Astrocyte of the cerebellum (primary cell): ENCODE measurements at regions not wholly inside any gene's neighbourhood (a gene's known extent, or its start where the extent isn't known, plus 50 kb on each side); places are given as distances from the start of the nearest gene placed in this dataset.

ENCODE experiments used
- DNase-seq: peaks from one replicate; pipeline ENCODE4 v3.0.0-alpha.2; 2011; ENCODE audit warnings: low read depth
- H3K4me3 ChIP-seq: 2 replicates; pipeline ENCODE4 v1.5.1; 2011; ENCODE audit warnings: mild to moderate bottlenecking, low read depth, low read length, moderate library complexity
- in situ Hi-C: cut with HindIII; loops from 2 replicates; pipeline ENCODE4 v1.10.0; 2017; ENCODE audit warnings: low sequenced_read_pairs
- TF ChIP-seq, protein P1 (sequence below): IDR thresholded peaks from 2 replicates; pipeline ENCODE4 v1.5.1; 2012; ENCODE audit warnings: low read length, low read depth, moderate library complexity, mild to moderate bottlenecking; ENCODE audit errors: missing control alignments

DNA sequence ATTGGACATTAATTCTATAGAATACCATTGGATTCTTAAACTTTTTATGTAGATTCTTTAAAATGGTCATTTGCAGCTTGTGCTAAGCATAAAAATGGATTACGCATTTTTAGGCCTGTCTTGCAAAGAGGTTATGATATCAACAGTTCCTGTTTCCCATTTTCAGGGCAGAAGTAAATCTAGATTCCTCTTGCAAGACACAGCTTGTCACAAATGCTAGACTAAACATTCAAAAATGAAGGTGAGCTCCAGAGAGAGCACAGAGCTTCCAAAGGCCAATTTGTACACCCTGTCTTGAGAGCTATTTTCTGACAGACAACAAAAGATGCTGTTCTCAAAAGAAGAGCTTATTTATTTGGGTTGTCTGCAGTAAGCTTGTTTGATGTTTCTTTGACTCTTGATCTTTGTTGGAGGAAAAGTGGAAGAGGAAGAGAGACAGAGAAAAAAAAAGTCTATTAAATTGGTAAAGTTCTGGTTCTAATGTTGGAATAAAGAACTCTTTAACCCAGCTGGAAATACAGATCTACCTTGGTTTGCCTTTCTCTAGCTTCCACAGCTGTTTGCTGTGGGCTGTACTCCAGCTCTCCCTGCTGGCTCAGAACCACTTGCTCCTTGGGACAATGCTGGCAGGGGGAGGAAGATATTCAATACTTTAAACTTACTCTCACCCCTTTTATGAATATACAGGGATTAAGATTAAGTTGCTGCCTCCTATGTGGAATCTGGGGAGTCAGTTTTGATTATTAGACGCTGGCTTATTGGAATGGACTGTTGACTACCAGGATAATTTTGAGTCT, 651.8 kb downstream of the CDH11 start:
- DNase-seq = no peak
- in situ Hi-C loops = no loop called here
- TF ChIP-seq, protein P1, sequence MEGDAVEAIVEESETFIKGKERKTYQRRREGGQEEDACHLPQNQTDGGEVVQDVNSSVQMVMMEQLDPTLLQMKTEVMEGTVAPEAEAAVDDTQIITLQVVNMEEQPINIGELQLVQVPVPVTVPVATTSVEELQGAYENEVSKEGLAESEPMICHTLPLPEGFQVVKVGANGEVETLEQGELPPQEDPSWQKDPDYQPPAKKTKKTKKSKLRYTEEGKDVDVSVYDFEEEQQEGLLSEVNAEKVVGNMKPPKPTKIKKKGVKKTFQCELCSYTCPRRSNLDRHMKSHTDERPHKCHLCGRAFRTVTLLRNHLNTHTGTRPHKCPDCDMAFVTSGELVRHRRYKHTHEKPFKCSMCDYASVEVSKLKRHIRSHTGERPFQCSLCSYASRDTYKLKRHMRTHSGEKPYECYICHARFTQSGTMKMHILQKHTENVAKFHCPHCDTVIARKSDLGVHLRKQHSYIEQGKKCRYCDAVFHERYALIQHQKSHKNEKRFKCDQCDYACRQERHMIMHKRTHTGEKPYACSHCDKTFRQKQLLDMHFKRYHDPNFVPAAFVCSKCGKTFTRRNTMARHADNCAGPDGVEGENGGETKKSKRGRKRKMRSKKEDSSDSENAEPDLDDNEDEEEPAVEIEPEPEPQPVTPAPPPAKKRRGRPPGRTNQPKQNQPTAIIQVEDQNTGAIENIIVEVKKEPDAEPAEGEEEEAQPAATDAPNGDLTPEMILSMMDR = peak; percentile 11
- H3K4me3 ChIP-seq = no peak overlapping the region

- in situ Hi-C loops = no loop called here
- H3K4me3 ChIP-seq = no peak overlapping the region
- TF ChIP-seq, protein P1 = no peak
- no peak for DNase-seq
These were observed 652.5 kb downstream of the CDH11 start for GRCh38 chr16:64469351-64469750.

GRCh38 chr16:64468515-64469090, 653.3 kb downstream of the CDH11 start:
- in situ Hi-C loops = no loop called here
- H3K4me3 ChIP-seq = no peak overlapping the region
- no peak for DNase-seq
- TF ChIP-seq, protein P1 = no peak

DNA sequence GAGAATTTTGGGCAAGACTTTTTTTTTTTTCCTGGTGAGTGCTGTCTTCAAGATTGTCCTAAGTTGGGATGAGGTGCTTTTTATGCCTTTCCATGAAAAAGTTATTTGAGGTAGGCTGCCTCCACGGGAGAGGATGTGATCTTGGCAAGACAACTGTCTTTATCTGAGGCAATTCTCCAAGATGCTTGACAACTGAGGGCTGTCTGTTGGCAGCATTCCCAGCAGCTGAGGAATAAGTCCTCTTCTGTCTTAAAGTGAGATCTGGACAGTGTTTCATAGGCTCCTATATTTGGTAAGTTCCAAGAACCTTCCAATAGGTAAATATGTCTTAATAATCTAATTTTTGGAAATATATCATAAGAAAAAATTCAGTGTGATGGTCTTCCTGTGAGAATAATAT, 662.0 kb downstream of the CDH11 start:
- DNase-seq = peak; percentile 49

DNA sequence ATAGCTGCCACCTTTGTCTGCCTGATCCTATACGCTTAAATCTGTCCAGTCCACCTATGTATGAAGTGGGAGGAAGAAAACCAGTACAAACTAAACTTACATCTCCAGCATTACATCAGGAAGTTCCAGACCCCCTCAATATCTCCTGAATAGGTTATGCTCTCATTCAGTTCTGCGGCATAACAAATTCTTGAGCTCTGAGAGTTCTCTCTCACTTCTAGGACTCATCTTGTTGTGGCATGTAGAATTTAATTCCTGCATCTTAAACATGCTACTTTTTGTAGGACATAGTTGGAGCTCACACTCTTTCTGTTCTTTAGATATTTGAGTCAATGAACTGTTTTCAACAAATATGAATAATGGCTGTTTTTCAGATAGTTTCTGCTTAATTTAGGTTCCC, 662.5 kb downstream of the CDH11 start:
- no peak overlapping the region for H3K4me3 ChIP-seq
- TF ChIP-seq, protein P1 = no peak
- in situ Hi-C loops = no loop called here
- no peak for DNase-seq

More for the DNA sequence above, 662.0 kb downstream of the CDH11 start:
- TF ChIP-seq, protein P1 = no peak
- H3K4me3 ChIP-seq = no peak overlapping the region
- in situ Hi-C loops = no loop called here

GRCh38 chr16:64455275-64455674, 666.6 kb downstream of the CDH11 start:
- in situ Hi-C loops = no loop called here
- no peak overlapping the region for H3K4me3 ChIP-seq
- DNase-seq = no peak
- TF ChIP-seq, protein P1 = peak; percentile 7
